GM12878 (cell line): ENCODE measurements at regions not wholly inside any gene's neighbourhood (a gene's known extent, or its start where the extent isn't known, plus 50 kb on each side); places are given as distances from the start of the nearest gene placed in this dataset.

ENCODE experiments used
- ATAC-seq: fragments of 200-7000 bp; cut with Tn5 transposase; 3 replicates; pipeline ENCODE4 v1.9.1; 2020; ENCODE audit warnings: mild to moderate bottlenecking, moderate library complexity
- BruUV-seq: library from RNA; stranded (reverse); fragments of 400-500 nt; replicated peaks from 2 replicates; lab custom pipeline; 2021; lab: Mats Ljungman, UMichigan
- CTCF ChIA-PET: fragments of 300-600 bp; sonication (Branson Sonifier 250); formaldehyde crosslinking; extraction: SDS; loops from one replicate; lab custom pipeline; 2021; ENCODE audit warnings: inconsistent platforms; lab: Yijun Ruan, JAX
- POLR2A ChIA-PET: fragments of 350-600 bp; formaldehyde crosslinking; extraction: SDS; loops from one replicate; lab custom pipeline; 2021; ENCODE audit warnings: inconsistent platforms; lab: Charles Lee
- RAD21 ChIA-PET: fragments of 300-600 bp; sonication (Branson Sonifier 250); formaldehyde crosslinking; loops from one replicate; lab custom pipeline; 2023; ENCODE audit warnings: antibody characterized with exemption; ENCODE audit not compliant: unreplicated experiment; lab: Charles Lee
- SMC1A ChIA-PET: fragments of 300-600 bp; sonication (Branson Sonifier 250); formaldehyde crosslinking; loops from one replicate; lab custom pipeline; 2023; ENCODE audit not compliant: unreplicated experiment, uncharacterized antibody; lab: Charles Lee
- DNase-seq: peaks from one replicate; pipeline ENCODE4 v3.0.0-alpha.2; 2011; ENCODE audit warnings: low read depth, low spot score
- FAIRE-seq: peaks from 3 replicates; lab custom pipeline; 2011; peaks lifted over from hg19 to GRCh38; lab: Jason Lieb, UNC
- H2AFZ ChIP-seq: 2 replicates; pipeline ENCODE4 v1.6.0; 2011; ENCODE audit warnings: low read depth, low read length, control low read depth; ENCODE audit not compliant: control insufficient read depth
- H3K27ac ChIP-seq: 2 replicates; pipeline ENCODE4 v1.5.1; 2011; ENCODE audit warnings: control low read depth; ENCODE audit not compliant: control insufficient read depth, insufficient read depth
- H3K27me3 ChIP-seq, 2 experiments: replicated peaks in 1 of 2; 2 replicates each; pipeline versions ENCODE4 v1.6.0 to v1.6.1; 2011; ENCODE audit warnings: low read length in 1 of 2; ENCODE audit not compliant: control insufficient read depth in 2 of 2, insufficient read depth in 2 of 2
- H3K36me3 ChIP-seq, 2 experiments: 2 replicates each; pipeline ENCODE4 v1.5.1; 2011; ENCODE audit warnings: low read length in 1 of 2; ENCODE audit not compliant: control insufficient read depth in 2 of 2, insufficient read depth in 2 of 2
- H3K4me1 ChIP-seq: 2 replicates; pipeline ENCODE4 v1.6.1; 2011; ENCODE audit warnings: mild to moderate bottlenecking, low read length, moderate library complexity, mixed read lengths; ENCODE audit not compliant: control insufficient read depth, insufficient read depth
- H3K4me2 ChIP-seq: 2 replicates; pipeline ENCODE4 v1.6.0; 2011; ENCODE audit warnings: control low read depth; ENCODE audit not compliant: control insufficient read depth, insufficient read depth
- H3K4me3 ChIP-seq: fragments of 200-600 bp; sonication (generic); 2 replicates; pipeline ENCODE4 v1.5.1; 2016
- H3K79me2 ChIP-seq: 2 replicates; pipeline ENCODE4 v1.6.0; 2011; ENCODE audit warnings: low read length; ENCODE audit not compliant: control insufficient read depth, insufficient read depth
- H3K9ac ChIP-seq: 2 replicates; pipeline ENCODE4 v1.8.0; 2011; ENCODE audit warnings: low read length, control low read depth, mixed read lengths; ENCODE audit not compliant: control insufficient read depth, insufficient read depth
- H3K9me3 ChIP-seq: replicated peaks from 3 replicates; pipeline ENCODE4 v1.5.1; 2011; ENCODE audit warnings: mild to moderate bottlenecking, low read length; ENCODE audit not compliant: control insufficient read depth, insufficient read depth
- H4K20me1 ChIP-seq: 2 replicates; pipeline ENCODE4 v1.6.0; 2011; ENCODE audit not compliant: control insufficient read depth, insufficient read depth
- ATF2 ChIP-seq: IDR thresholded peaks from 2 replicates; pipeline ENCODE4 v1.6.1; 2012; ENCODE audit warnings: low read length, inconsistent platforms
- CREB1 ChIP-seq: IDR thresholded peaks from 2 replicates; pipeline ENCODE4 v1.6.1; 2012; ENCODE audit warnings: low read depth, mild to moderate bottlenecking, inconsistent platforms
- EZH2 ChIP-seq: IDR thresholded peaks from 2 replicates; pipeline ENCODE4 v1.6.1; 2012; ENCODE audit warnings: low read depth, mild to moderate bottlenecking, control low read depth, inconsistent platforms, low read length, borderline replicate concordance; ENCODE audit not compliant: control insufficient read depth
- NFYB ChIP-seq: IDR thresholded peaks from 2 replicates; pipeline ENCODE4 v1.6.1; 2011; ENCODE audit warnings: low read depth, mild to moderate bottlenecking, low read length, improper control_type of control experiment, moderate library complexity; ENCODE audit not compliant: insufficient read depth
- RBBP5 ChIP-seq: fragments of 200-600 bp; sonication (generic); conservative IDR thresholded peaks from 2 replicates; pipeline ENCODE4 v1.6.1; 2016
- SIX5 ChIP-seq: IDR thresholded peaks from 2 replicates; pipeline ENCODE4 v1.6.1; 2011; ENCODE audit warnings: mild to moderate bottlenecking, low read depth, low read length, moderate library complexity; ENCODE audit not compliant: severe bottlenecking
- SMAD1 ChIP-seq: fragments of 450-650 bp; IDR thresholded peaks from 2 replicates; pipeline ENCODE4 v1.6.1; 2018; ENCODE audit warnings: mild to moderate bottlenecking, low read depth; ENCODE audit not compliant: partially characterized antibody
- ZNF274 ChIP-seq: IDR thresholded peaks from one replicate; pipeline ENCODE4 v1.8.0; 2011; ENCODE audit not compliant: insufficient read length, insufficient read depth
- ZZZ3 ChIP-seq: IDR thresholded peaks from 2 replicates; pipeline ENCODE4 v1.6.1; 2011; ENCODE audit warnings: low read depth; ENCODE audit not compliant: control insufficient read depth, insufficient read length
- WGBS: methylation state at CpG from one replicate; pipeline ENCODE4 v1.1.6; 2016; ENCODE audit warnings: low lambda C conversion rate; ENCODE audit not compliant: insufficient replicate concordance, insufficient coverage; ENCODE audit errors: missing lambda C conversion rate; 5-methylcytosine and 5-hydroxymethylcytosine counted together
- in situ Hi-C: fragments of 300-500 bp; cut with MboI; formaldehyde crosslinking; loops from 9 replicates; pipeline ENCODE4 v1.14.3; 2018; ENCODE audit warnings: mixed read lengths
- intact Hi-C: fragments of 100-400 bp; cut with micrococcal nuclease; formaldehyde crosslinking; loops from one replicate; pipeline ENCODE4 v1.14.2; 2022; ENCODE audit not compliant: unreplicated experiment

GRCh38 chr9:16236882-16237281 is 633.6 kb downstream of the BNC2 start:
- Histone ChIP-seq H3K27me3 (no peaks in the 10 kb centered on the region), H3K27ac (no peak overlapping the region), H3K36me3 (no peaks in the 10 kb centered on the region), H3K4me2 (no peak overlapping the region), H3K9ac (no peak overlapping the region), H3K4me3 (no peak overlapping the region), H3K9me3 (peaks cover 5% of the 10 kb centered on the region; the same call in 1 of the 3 replicates), H3K79me2 (no peaks in the 10 kb centered on the region), H3K4me1 (no peaks in the 10 kb centered on the region), H4K20me1 (no peaks in the 10 kb centered on the region), H2AFZ (no peak overlapping the region)
- no peak for DNase-seq
- SMC1A ChIA-PET: no interaction called here
- no peak for FAIRE-seq
- BruUV-seq: no TSS peak
- TF ChIP-seq SIX5 (no peak), SMAD1 (no peak), CREB1 (no peak), RBBP5 (no peak), ATF2 (no peak), ZNF274 (no peak), EZH2 (no peak), ZZZ3 (no peak), NFYB (no peak)
- RAD21 ChIA-PET: no interaction called here
- 40% methylated on average over 7 of the region's 7 CpGs for WGBS
- POLR2A ChIA-PET: no interaction called here
- in situ Hi-C loops (no loop called here), intact Hi-C loops (no loop called here)
- CTCF ChIA-PET: no interaction called here
- ATAC-seq: no peak
